ENCODE measurements at regions not wholly inside any gene's neighbourhood (a gene's known extent, or its start where the extent isn't known, plus 50 kb on each side); places are given as distances from the start of the nearest gene placed in this dataset.
"Not testable (repeated sequence)": the region's sequence is repeated elsewhere in the genome, so short reads cannot be mapped to it uniquely, and the experiment has no call there.

- not testable (repeated sequence) for DNase-seq
These were observed 691.1 kb downstream of the BRINP1 start for GRCh38 chr9:118677936-118678653.

- DNase-seq = no peak
These were observed 682.3 kb downstream of the BRINP1 start for GRCh38 chr9:118686959-118687358.

GRCh38 chr9:118689280-118689679 lies 680.0 kb downstream of the BRINP1 start:
- DNase-seq = no peak

GRCh38 chr9:118692613-118693012 lies 676.6 kb downstream of the BRINP1 start:
- DNase-seq = no peak

GRCh38 chr9:118693645-118694044 lies 675.6 kb downstream of the BRINP1 start:
- no peak for DNase-seq

GRCh38 chr9:118695249-118695648 lies 674.0 kb downstream of the BRINP1 start:
- DNase-seq = not testable (repeated sequence)

GRCh38 chr9:118701985-118702384 lies 667.2 kb downstream of the BRINP1 start:
- DNase-seq = no peak

GRCh38 chr9:118711843-118712242 lies 657.4 kb downstream of the BRINP1 start:
- no peak for DNase-seq

- DNase-seq = no peak
These were observed 648.0 kb downstream of the BRINP1 start for GRCh38 chr9:118721276-118721675.

- DNase-seq = no peak
These were observed 647.3 kb downstream of the BRINP1 start for GRCh38 chr9:118721923-118722322.

- no peak for DNase-seq
These were observed 639.3 kb downstream of the BRINP1 start for GRCh38 chr9:118729981-118730380.

GRCh38 chr9:118732998-118733397 lies 636.2 kb downstream of the BRINP1 start:
- no peak for DNase-seq

GRCh38 chr9:118734696-118735095 lies 634.5 kb downstream of the BRINP1 start:
- DNase-seq = no peak

GRCh38 chr9:118736406-118736805 lies 632.8 kb downstream of the BRINP1 start:
- DNase-seq = no peak

- DNase-seq = peak in 1 of 2 experiments; percentile 2
These were observed 618.0 kb downstream of the BRINP1 start for GRCh38 chr9:118751077-118751847.

- no peak for DNase-seq
These were observed 617.4 kb downstream of the BRINP1 start for GRCh38 chr9:118751848-118752223.

- DNase-seq = no peak
These were observed 608.0 kb downstream of the BRINP1 start for GRCh38 chr9:118761016-118761790.

GRCh38 chr9:118767571-118767970 lies 601.7 kb downstream of the BRINP1 start:
- no peak for DNase-seq

GRCh38 chr9:118782790-118783463 lies 586.3 kb downstream of the BRINP1 start:
- DNase-seq = peak; percentile 31 to 76

- no peak for DNase-seq
These were observed 585.2 kb downstream of the BRINP1 start for GRCh38 chr9:118784033-118784432.

- no peak for DNase-seq
These were observed 583.8 kb downstream of the BRINP1 start for GRCh38 chr9:118785456-118785855.

- DNase-seq = no peak
These were observed 582.4 kb downstream of the BRINP1 start for GRCh38 chr9:118786877-118787276.

- no peak for DNase-seq
These were observed 560.0 kb downstream of the BRINP1 start for GRCh38 chr9:118809160-118809625.

Data from NCI-H446 (cell line).